Keratinocyte (primary cell): ENCODE measurements at regions not wholly inside any gene's neighbourhood (a gene's known extent, or its start where the extent isn't known, plus 50 kb on each side); places are given as distances from the start of the nearest gene placed in this dataset.

Source experiments
- DNase-seq: peaks from one replicate; pipeline ENCODE4 v3.0.0-alpha.2; 2011; ENCODE audit warnings: low read depth, missing footprints, low spot score
- FAIRE-seq: peaks from 2 replicates; lab custom pipeline; 2011; peaks lifted over from hg19 to GRCh38; lab: Jason Lieb, UNC
- H2AFZ ChIP-seq: 2 replicates; pipeline ENCODE4 v1.6.0; 2012; ENCODE audit warnings: low read length, control low read depth, inconsistent platforms; ENCODE audit not compliant: control insufficient read depth
- H3K27ac ChIP-seq: 2 replicates; pipeline ENCODE4 v1.5.1; 2011; ENCODE audit warnings: low read length; ENCODE audit not compliant: control insufficient read depth, insufficient read depth
- H3K27me3 ChIP-seq: 3 replicates; pipeline ENCODE4 v1.6.0; 2011; ENCODE audit warnings: low read length; ENCODE audit not compliant: control insufficient read depth, insufficient read depth; ENCODE audit errors: extremely low read depth
- H3K36me3 ChIP-seq, 2 experiments: 2 replicates in 1 of 2; 3 replicates in 1 of 2; pipeline ENCODE4 v1.5.1; 2011; ENCODE audit warnings: low read length in 2 of 2, mild to moderate bottlenecking in 1 of 2; ENCODE audit not compliant: control insufficient read depth in 2 of 2, insufficient read depth in 2 of 2; ENCODE audit errors: extremely low read depth in 1 of 2
- H3K4me1 ChIP-seq: 3 replicates; pipeline ENCODE4 v1.5.1; 2011; ENCODE audit warnings: low read length; ENCODE audit not compliant: control insufficient read depth, insufficient read depth; ENCODE audit errors: extremely low read depth
- H3K4me2 ChIP-seq: 3 replicates; pipeline ENCODE4 v1.6.0; 2011; ENCODE audit warnings: low read depth, low read length; ENCODE audit not compliant: control insufficient read depth, insufficient read depth; ENCODE audit errors: extremely low read depth
- H3K4me3 ChIP-seq, 3 experiments: fragments of 200-600 bp in 1 of 3; sonication (generic) in 1 of 3; 2 replicates in 2 of 3; 3 replicates in 1 of 3; pipeline ENCODE4 v1.5.1; 2011 to 2016; ENCODE audit warnings: low read length in 3 of 3, mild to moderate bottlenecking in 3 of 3, control low read depth in 2 of 3, inconsistent platforms in 1 of 3, low read depth in 1 of 3, mixed read lengths in 1 of 3, mixed run types in 1 of 3, moderate library complexity in 1 of 3; ENCODE audit not compliant: control insufficient read depth in 2 of 3, insufficient read depth in 2 of 3; ENCODE audit errors: extremely low read depth in 1 of 3
- H3K79me2 ChIP-seq: 2 replicates; pipeline ENCODE4 v1.6.0; 2012; ENCODE audit warnings: low read length; ENCODE audit not compliant: control insufficient read depth, insufficient read depth
- H3K9ac ChIP-seq: 3 replicates; pipeline ENCODE4 v1.6.0; 2011; ENCODE audit warnings: low read length; ENCODE audit not compliant: control insufficient read depth, insufficient read depth; ENCODE audit errors: extremely low read depth
- H3K9me1 ChIP-seq: 3 replicates; pipeline ENCODE4 v1.6.0; 2011; ENCODE audit warnings: low read length; ENCODE audit not compliant: control insufficient read depth, insufficient read depth; ENCODE audit errors: extremely low read depth
- H3K9me3 ChIP-seq: 2 replicates; pipeline ENCODE4 v1.5.1; 2012; ENCODE audit warnings: low read depth, low read length; ENCODE audit not compliant: control insufficient read depth
- H4K20me1 ChIP-seq: 3 replicates; pipeline ENCODE4 v1.6.0; 2011; ENCODE audit warnings: low read length; ENCODE audit not compliant: control insufficient read depth, insufficient read depth; ENCODE audit errors: extremely low read depth
- CTCF ChIP-seq, 3 experiments: IDR thresholded peaks in 1 of 3; conservative IDR thresholded peaks in 1 of 3; optimal IDR thresholded peaks in 1 of 3; 2 replicates in 2 of 3; 3 replicates in 1 of 3; pipeline versions ENCODE3 to v1.5.1; 2011; ENCODE audit warnings: low read length in 3 of 3, mild to moderate bottlenecking in 3 of 3, moderate library complexity in 2 of 3, control low read depth in 1 of 3, inconsistent platforms in 1 of 3; ENCODE audit not compliant: insufficient read depth in 2 of 3; ENCODE audit errors: extremely low read depth in 1 of 3
- EZH2 ChIP-seq: IDR thresholded peaks from one replicate; pipeline ENCODE4 v1.6.1; 2012; ENCODE audit warnings: inconsistent platforms, mild to moderate bottlenecking, low read length, moderate library complexity
- dilution Hi-C: fragments of 300-500 bp; cut with MboI; formaldehyde crosslinking; loops from one replicate; pipeline ENCODE4 v1.7.0; 2020; ENCODE audit warnings: low sequenced_read_pairs; ENCODE audit not compliant: extremely low pct_ligation_motif_present

DNA sequence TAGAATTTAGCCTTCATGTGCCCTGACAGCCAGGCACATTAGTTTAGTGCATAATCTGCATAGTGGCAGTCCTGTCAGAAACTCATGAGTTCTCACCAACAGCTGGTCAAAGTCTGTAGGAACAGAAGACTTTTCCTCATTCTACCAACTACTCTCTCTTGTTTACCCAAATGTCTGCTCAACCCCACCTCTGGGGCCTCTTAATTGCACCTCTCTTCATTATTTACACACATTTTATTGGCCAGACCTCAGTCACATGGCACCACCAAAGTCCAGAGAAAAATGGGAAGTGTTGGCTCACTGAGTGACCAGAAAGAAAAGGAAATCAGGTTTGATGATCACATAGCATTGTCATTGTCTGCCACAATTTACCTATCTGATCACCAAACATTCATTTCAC, 114.6 kb upstream of the PLXNC1 start:
- Histone ChIP-seq H3K79me2 (no peaks in the 10 kb centered on the region), H3K9me1 (no peaks in the 10 kb centered on the region), H3K4me3 (no peak overlapping the region), H3K27me3 (peaks cover 3% of the 10 kb centered on the region), H4K20me1 (no peaks in the 10 kb centered on the region), H3K4me2 (no peak overlapping the region), H3K4me1 (no peaks in the 10 kb centered on the region), H2AFZ (no peak overlapping the region), H3K27ac (no peak overlapping the region), H3K9me3 (peaks cover 2% of the 10 kb centered on the region), H3K36me3 (no peaks in the 10 kb centered on the region), H3K9ac (no peak overlapping the region)
- dilution Hi-C loops, result no loop called here
- DNase-seq (no peak), FAIRE-seq (peak; percentile 32)
- TF ChIP-seq CTCF (optimal IDR thresholded peaks at IDR 0.05 in 1 of 3, IDR thresholded peaks at IDR 0.05 in 1 of 3, conservative IDR thresholded peaks at IDR 0.05 in 1 of 3; ENCODE audit: extremely low read depth in 1 of 3, insufficient read depth in 2 of 3, low read length in 3 of 3) (no peak), EZH2 (no peak)

DNA sequence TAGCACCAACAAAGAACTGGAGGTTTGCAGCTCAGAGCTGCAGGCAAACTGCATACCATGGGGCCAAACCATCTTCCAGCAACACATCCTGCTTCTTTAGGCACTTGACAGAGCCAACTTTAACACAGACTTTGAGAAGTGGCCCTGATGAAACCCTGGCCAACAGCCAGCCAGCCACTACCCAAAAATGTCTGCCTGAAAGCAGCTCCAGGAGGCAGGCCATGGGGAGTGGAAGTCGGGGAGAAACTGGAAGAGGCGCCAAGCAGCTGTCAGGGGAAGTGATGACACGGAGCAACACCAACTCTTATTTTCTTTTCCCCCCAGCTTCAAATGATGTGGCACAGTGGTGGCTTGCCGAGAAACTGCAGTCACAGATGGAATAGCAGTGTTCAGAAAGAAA, 110.9 kb upstream of the PLXNC1 start:
- Histone ChIP-seq H3K79me2 (no peaks in the 10 kb centered on the region), H3K4me3 (no peak overlapping the region), H3K27me3 (peaks cover 3% of the 10 kb centered on the region), H2AFZ (no peak overlapping the region), H3K9ac (no peak overlapping the region), H3K4me1 (no peaks in the 10 kb centered on the region), H4K20me1 (no peaks in the 10 kb centered on the region), H3K9me3 (peaks cover 2% of the 10 kb centered on the region), H3K27ac (no peak overlapping the region), H3K9me1 (no peaks in the 10 kb centered on the region), H3K36me3 (no peaks in the 10 kb centered on the region), H3K4me2 (no peak overlapping the region)
- dilution Hi-C loops, result no loop called here
- DNase-seq (no peak), FAIRE-seq (no peak)
- TF ChIP-seq CTCF (optimal IDR thresholded peaks at IDR 0.05 in 1 of 3, IDR thresholded peaks at IDR 0.05 in 1 of 3, conservative IDR thresholded peaks at IDR 0.05 in 1 of 3; ENCODE audit: extremely low read depth in 1 of 3, insufficient read depth in 2 of 3, low read length in 3 of 3) (no peak), EZH2 (no peak)
